ENCODE measurements at regions not wholly inside any gene's neighbourhood (a gene's known extent, or its start where the extent isn't known, plus 50 kb on each side); places are given as distances from the start of the nearest gene placed in this dataset.

- no peak for TF ChIP-seq CTCF (IDR thresholded peaks at IDR 0.05)
- TF ChIP-seq POLR2A (IDR thresholded peaks at IDR 0.05), result no peak
Measured at GRCh38 chr5:124438903-124439281, 307.5 kb downstream of the ZNF608 start.

Measured in right lobe of liver (tissue), 4 donors.